ENCODE measurements at regions not wholly inside any gene's neighbourhood (a gene's known extent, or its start where the extent isn't known, plus 50 kb on each side); places are given as distances from the start of the nearest gene placed in this dataset.

- Histone ChIP-seq H3K27me3 (no peaks in the 10 kb centered on the region), H3K9me3 (replicated peaks in 1 of 3) (no peaks in the 10 kb centered on the region), H3K27ac (no peak overlapping the region), H3K4me3 (no peak overlapping the region), H3K36me3 (replicated peaks in 1 of 2) (no peaks in the 10 kb centered on the region), H3K4me1 (replicated peaks in 1 of 2) (no peaks in the 10 kb centered on the region)
- intact Hi-C loops (cut with DNase I): no loop called here
- no peak for DNase-seq
- 81 to 90% (median 84%) methylated on average over 11 to 13 of the region's 13 CpGs for WGBS, 4 donors
- no peak for TF ChIP-seq CTCF (IDR thresholded peaks at IDR 0.05)
- TF ChIP-seq POLR2A (IDR thresholded peaks at IDR 0.05): no peak
These were observed 102.4 kb upstream of the TBL1X start for GRCh38 chrX:9362363-9362928.

GRCh38 chrX:9367421-9367820 lies 97.4 kb upstream of the TBL1X start:
- Histone ChIP-seq H3K27me3 (no peaks in the 10 kb centered on the region), H3K4me1 (replicated peaks in 1 of 2) (no peaks in the 10 kb centered on the region), H3K36me3 (replicated peaks in 1 of 2) (no peaks in the 10 kb centered on the region), H3K27ac (no peak overlapping the region), H3K4me3 (no peak overlapping the region), H3K9me3 (replicated peaks in 1 of 3) (no peaks in the 10 kb centered on the region)
- intact Hi-C loops (cut with DNase I): no loop called here
- TF ChIP-seq CTCF (IDR thresholded peaks at IDR 0.05): no peak
- no peak for TF ChIP-seq POLR2A (IDR thresholded peaks at IDR 0.05)
- WGBS, 4 donors: 33 to 52% (median 41%) methylated on average over 2 of the region's 2 CpGs
- DNase-seq: peak in 1 of 7 donors; percentile 6

GRCh38 chrX:9368262-9368661 lies 96.6 kb upstream of the TBL1X start:
- no peaks in the 10 kb centered on the region for H3K9me3 ChIP-seq (replicated peaks in 1 of 3)
- H3K36me3 ChIP-seq (replicated peaks in 1 of 2): no peaks in the 10 kb centered on the region
- intact Hi-C loops (cut with DNase I): no loop called here
- TF ChIP-seq CTCF (IDR thresholded peaks at IDR 0.05) (no peak), POLR2A (IDR thresholded peaks at IDR 0.05) (no peak)
- H3K4me3 ChIP-seq: no peak overlapping the region
- no peaks in the 10 kb centered on the region for H3K27me3 ChIP-seq
- no peak overlapping the region for H3K27ac ChIP-seq
- no peak for DNase-seq
- 81 to 95% (median 88%) methylated on average over 5 to 6 of the region's 6 CpGs for WGBS, 4 donors
- H3K4me1 ChIP-seq (replicated peaks in 1 of 2): no peaks in the 10 kb centered on the region

GRCh38 chrX:9369802-9370291 lies 95.0 kb upstream of the TBL1X start:
- Histone ChIP-seq H3K4me1 (replicated peaks in 1 of 2) (no peaks in the 10 kb centered on the region), H3K36me3 (replicated peaks in 1 of 2) (no peaks in the 10 kb centered on the region), H3K27ac (no peak overlapping the region), H3K27me3 (no peaks in the 10 kb centered on the region), H3K9me3 (replicated peaks in 1 of 3) (no peaks in the 10 kb centered on the region), H3K4me3 (no peak overlapping the region)
- no peak for TF ChIP-seq POLR2A (IDR thresholded peaks at IDR 0.05)
- no peak for TF ChIP-seq CTCF (IDR thresholded peaks at IDR 0.05)
- intact Hi-C loops (cut with DNase I): no loop called here
- WGBS, 4 donors: 83 to 100% (median 87%) methylated on average over 4 to 10 of the region's 10 CpGs
- no peak for DNase-seq

Data from adrenal gland (tissue), 9 donors.